Cardiac fibroblast (primary cell): ENCODE measurements at regions not wholly inside any gene's neighbourhood (a gene's known extent, or its start where the extent isn't known, plus 50 kb on each side); places are given as distances from the start of the nearest gene placed in this dataset.
"Not testable (repeated sequence)": the region's sequence is repeated elsewhere in the genome, so short reads cannot be mapped to it uniquely, and the experiment has no call there.

Experiments used
- DNase-seq, 2 donors: peaks; one replicate each; pipeline versions ENCODE4 v3.0.0 to v3.0.0-alpha.2; 2010; ENCODE audit warnings: low read depth in 2 of 2
- H3K4me3 ChIP-seq, 2 donors: replicated peaks in 1 of 2; 1 replicate in 1 of 2; 2 replicates in 1 of 2; pipeline ENCODE4 v1.5.1; 2011; ENCODE audit warnings: low read depth in 2 of 2, low read length in 2 of 2, mild to moderate bottlenecking in 2 of 2, moderate library complexity in 1 of 2
- CTCF ChIP-seq: IDR thresholded peaks from one replicate; pipeline ENCODE4 v1.5.1; 2011; ENCODE audit warnings: low read depth, mild to moderate bottlenecking, low read length, inconsistent platforms

- no peak for TF ChIP-seq CTCF
- no peak for DNase-seq
- H3K4me3 ChIP-seq, result no peak overlapping the region
Measured at GRCh38 chr1:58062635-58063034, 483.9 kb downstream of the OMA1 start.

GRCh38 chr1:58060559-58061170, 485.9 kb downstream of the OMA1 start:
- no peak for DNase-seq
- no peak overlapping the region for H3K4me3 ChIP-seq
- no peak for TF ChIP-seq CTCF

GRCh38 chr1:58059789-58060188, 486.7 kb downstream of the OMA1 start:
- H3K4me3 ChIP-seq, result no peak overlapping the region
- no peak for DNase-seq
- TF ChIP-seq CTCF, result no peak

GRCh38 chr1:58058323-58058722, 488.2 kb downstream of the OMA1 start:
- no peak for TF ChIP-seq CTCF

GRCh38 chr1:58057826-58058225, 488.7 kb downstream of the OMA1 start:
- TF ChIP-seq CTCF, result no peak
- no peak for DNase-seq
- H3K4me3 ChIP-seq, result no peak overlapping the region

More at GRCh38 chr1:58058323-58058722, 488.2 kb downstream of the OMA1 start:
- no peak overlapping the region for H3K4me3 ChIP-seq
- DNase-seq, result no peak

- DNase-seq, H3K4me3 ChIP-seq: not testable (repeated sequence)
Measured at GRCh38 chr1:58051187-58051586, 495.3 kb downstream of the OMA1 start.

- DNase-seq, result peak; percentile 4 to 8
Measured at GRCh38 chr1:58047265-58047858, 499.2 kb downstream of the OMA1 start.

More at GRCh38 chr1:58047265-58047858, 499.2 kb downstream of the OMA1 start:
- no peak overlapping the region for H3K4me3 ChIP-seq
- TF ChIP-seq CTCF, result peak; percentile 70
